ENCODE measurements at regions not wholly inside any gene's neighbourhood (a gene's known extent, or its start where the extent isn't known, plus 50 kb on each side); places are given as distances from the start of the nearest gene placed in this dataset.
"Not testable (repeated sequence)": the region's sequence is repeated elsewhere in the genome, so short reads cannot be mapped to it uniquely, and the experiment has no call there.

- no peak for DNase-seq
Observed at GRCh38 chr3:5841599-5841998, 654.1 kb downstream of the EDEM1 start.

GRCh38 chr3:5846261-5846660, 658.8 kb downstream of the EDEM1 start:
- no peak for DNase-seq

GRCh38 chr3:5861151-5861550, 673.6 kb downstream of the EDEM1 start:
- no peak for DNase-seq

GRCh38 chr3:5874931-5875341, 687.4 kb downstream of the EDEM1 start:
- no peak for DNase-seq

GRCh38 chr3:5888851-5889250, 701.3 kb downstream of the EDEM1 start:
- DNase-seq, result no peak

- DNase-seq, result no peak
Observed at GRCh38 chr3:5889374-5889773, 701.9 kb downstream of the EDEM1 start.

GRCh38 chr3:5891711-5892110, 704.2 kb downstream of the EDEM1 start:
- DNase-seq, result no peak

- DNase-seq, result no peak
Observed at GRCh38 chr3:5898106-5898505, 710.6 kb downstream of the EDEM1 start.

GRCh38 chr3:5899014-5899761, 711.7 kb downstream of the EDEM1 start:
- no peak for DNase-seq

- DNase-seq, result no peak
Observed at GRCh38 chr3:5917932-5918331, 730.4 kb downstream of the EDEM1 start.

GRCh38 chr3:5918626-5919025, 731.1 kb downstream of the EDEM1 start:
- no peak for DNase-seq

- no peak for DNase-seq
Observed at GRCh38 chr3:5929027-5929426, 741.5 kb downstream of the EDEM1 start.

- not testable (repeated sequence) for DNase-seq
Observed at GRCh38 chr3:5944061-5944460, 756.6 kb downstream of the EDEM1 start.

- no peak for DNase-seq
Observed at GRCh38 chr3:5948084-5948483, 760.6 kb downstream of the EDEM1 start.

- no peak for DNase-seq
Observed at GRCh38 chr3:5951026-5951425, 763.5 kb downstream of the EDEM1 start.

- peak; percentile 2 for DNase-seq
Observed at GRCh38 chr3:5972586-5972985, 785.1 kb downstream of the EDEM1 start.

- DNase-seq, result no peak
Observed at GRCh38 chr3:5974630-5975322, 787.3 kb downstream of the EDEM1 start.

- no peak for DNase-seq
Observed at GRCh38 chr3:5977331-5977730, 789.8 kb downstream of the EDEM1 start.

- DNase-seq, result no peak
Observed at GRCh38 chr3:5980475-5980874, 793.0 kb downstream of the EDEM1 start.

GRCh38 chr3:5994651-5995050, 807.1 kb downstream of the EDEM1 start:
- DNase-seq, result no peak

GRCh38 chr3:6018456-6018855, 830.9 kb downstream of the EDEM1 start:
- no peak for DNase-seq

- no peak for DNase-seq
Observed at GRCh38 chr3:6022621-6023020, 835.1 kb downstream of the EDEM1 start.

GRCh38 chr3:6025032-6025431, 835.9 kb upstream of the GRM7 start:
- DNase-seq, result no peak

GRCh38 chr3:6030648-6031047, 830.3 kb upstream of the GRM7 start:
- not testable (repeated sequence) for DNase-seq
